Esophagus mucosa (tissue), 1 donor: ENCODE measurements at regions not wholly inside any gene's neighbourhood (a gene's known extent, or its start where the extent isn't known, plus 50 kb on each side); places are given as distances from the start of the nearest gene placed in this dataset.

Source experiments
- ATAC-seq: fragments of 200-7000 bp; cut with Tn5 transposase; one replicate; pipeline ENCODE4 v1.9.1; 2020
- donor health status: DM: yes; HTN: yes; CAD: no.

DNA sequence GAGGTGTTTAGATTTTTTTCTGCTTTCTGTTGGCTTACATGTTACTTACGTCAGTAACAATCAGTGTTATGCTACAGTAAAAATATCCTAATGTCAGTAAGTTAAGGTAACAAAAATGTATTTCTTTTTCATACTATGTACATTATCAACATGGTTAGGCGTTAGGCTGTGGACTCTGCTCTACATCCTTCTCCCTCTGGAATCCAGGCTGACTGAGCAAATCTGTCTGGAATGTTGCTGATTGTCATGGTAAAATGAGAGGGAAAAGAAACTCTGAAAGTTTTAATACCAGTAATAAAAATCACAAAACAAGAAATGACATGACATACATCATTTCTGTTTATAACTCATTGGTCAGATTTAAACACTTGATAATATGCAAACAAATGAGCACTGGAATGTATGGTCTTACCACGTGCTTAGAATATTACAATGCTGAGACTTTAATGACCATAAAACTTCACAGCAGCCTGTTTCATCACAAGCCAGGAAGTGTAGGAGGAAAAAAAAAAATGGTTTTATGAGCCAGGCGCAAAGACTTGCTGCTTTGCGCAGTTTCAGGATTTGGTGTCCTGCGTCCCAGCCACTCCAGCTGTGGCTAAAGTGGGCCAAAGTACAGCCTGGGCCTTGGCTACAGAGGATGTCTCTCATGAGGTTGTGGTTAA, 252.4 kb downstream of the FSIP2 start:
- no peak for ATAC-seq

- ATAC-seq: no peak
Measured at GRCh38 chr2:185998562-185999070, 260.0 kb downstream of the FSIP2 start.

- no peak for ATAC-seq
Measured at GRCh38 chr2:186009341-186009740, 270.7 kb downstream of the FSIP2 start.

DNA sequence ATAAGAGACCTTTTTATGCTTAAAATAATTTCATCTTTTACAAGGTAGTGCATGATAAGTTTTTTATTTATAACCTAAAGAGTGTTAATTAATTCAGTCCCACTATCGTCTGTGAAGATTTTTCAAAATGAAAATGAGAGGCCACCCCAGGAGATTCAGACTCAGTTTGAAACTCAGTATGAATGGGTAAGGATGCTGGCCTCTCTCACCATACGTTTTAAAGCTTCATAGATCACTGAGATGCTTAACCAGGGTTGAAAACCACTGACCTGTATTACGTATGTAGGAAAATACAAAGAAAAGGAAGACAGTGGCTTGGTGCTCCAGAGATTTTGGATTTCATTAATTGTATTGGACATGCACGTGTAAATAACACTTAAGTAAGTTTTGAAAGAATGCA, 278.7 kb downstream of the FSIP2 start:
- ATAC-seq: no peak

DNA sequence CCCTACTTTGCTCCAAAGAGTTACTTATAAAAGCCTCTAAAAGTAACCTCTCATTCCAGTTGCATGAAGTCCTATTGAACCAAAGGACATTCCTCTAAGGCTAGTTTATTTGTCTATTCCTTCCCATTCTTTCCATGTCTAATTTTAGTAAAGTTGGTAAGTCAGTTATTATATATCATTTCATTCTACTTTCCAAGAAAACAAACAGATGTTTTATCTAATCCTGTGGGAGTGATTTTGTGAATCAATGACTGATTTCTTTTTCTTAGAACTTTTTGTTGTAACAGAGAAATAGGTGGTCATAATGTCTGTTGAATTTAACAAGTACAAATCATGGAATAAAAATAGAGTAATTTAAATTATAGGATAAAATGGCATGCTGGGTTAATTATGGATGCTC, 286.3 kb downstream of the FSIP2 start:
- ATAC-seq: no peak

GRCh38 chr2:186027922-186028321, 289.3 kb downstream of the FSIP2 start:
- no peak for ATAC-seq

DNA sequence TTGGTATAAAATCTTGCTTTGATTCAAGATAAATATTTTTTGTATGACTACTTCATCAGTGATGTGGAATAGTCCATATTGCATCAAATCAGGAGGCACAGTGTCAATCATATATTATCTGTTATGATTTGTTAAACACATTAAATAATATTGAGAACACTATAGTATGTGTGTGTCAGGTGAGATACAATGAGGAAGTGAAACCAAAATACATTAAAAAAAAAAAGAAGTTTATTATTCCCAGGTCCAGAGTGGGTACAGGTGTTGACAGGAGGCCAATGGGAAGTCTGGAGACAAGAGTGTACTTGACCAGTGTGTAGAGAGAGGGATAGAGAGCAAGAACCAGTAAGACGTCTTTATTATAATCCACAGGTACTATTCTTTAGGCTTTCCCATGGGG, 292.6 kb downstream of the FSIP2 start:
- no peak for ATAC-seq

GRCh38 chr2:186032102-186032738, 293.6 kb downstream of the FSIP2 start:
- no peak for ATAC-seq

- ATAC-seq: no peak
Measured at GRCh38 chr2:186032930-186033329, 294.3 kb downstream of the FSIP2 start.

DNA sequence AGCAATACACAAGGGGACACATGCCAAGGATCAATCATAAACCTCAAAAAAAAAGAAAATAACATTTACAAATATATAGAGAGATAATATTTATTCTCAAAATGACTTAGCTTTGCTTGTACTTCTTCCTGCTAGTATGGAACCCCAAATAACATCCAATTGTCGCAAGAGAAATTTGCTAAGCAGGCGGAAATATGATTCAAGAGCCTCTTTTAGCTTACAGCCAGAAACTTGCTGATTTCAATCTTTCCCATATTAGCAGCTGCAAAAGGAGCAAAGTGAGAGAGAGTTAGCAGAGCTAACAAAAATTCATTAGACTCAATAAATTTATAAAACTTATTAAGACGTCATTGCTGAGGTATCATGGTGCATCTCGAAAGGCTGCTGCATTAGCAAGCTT, 294.9 kb downstream of the FSIP2 start:
- no peak for ATAC-seq

- ATAC-seq: no peak
Measured at GRCh38 chr2:186036862-186037449, 298.4 kb downstream of the FSIP2 start.

DNA sequence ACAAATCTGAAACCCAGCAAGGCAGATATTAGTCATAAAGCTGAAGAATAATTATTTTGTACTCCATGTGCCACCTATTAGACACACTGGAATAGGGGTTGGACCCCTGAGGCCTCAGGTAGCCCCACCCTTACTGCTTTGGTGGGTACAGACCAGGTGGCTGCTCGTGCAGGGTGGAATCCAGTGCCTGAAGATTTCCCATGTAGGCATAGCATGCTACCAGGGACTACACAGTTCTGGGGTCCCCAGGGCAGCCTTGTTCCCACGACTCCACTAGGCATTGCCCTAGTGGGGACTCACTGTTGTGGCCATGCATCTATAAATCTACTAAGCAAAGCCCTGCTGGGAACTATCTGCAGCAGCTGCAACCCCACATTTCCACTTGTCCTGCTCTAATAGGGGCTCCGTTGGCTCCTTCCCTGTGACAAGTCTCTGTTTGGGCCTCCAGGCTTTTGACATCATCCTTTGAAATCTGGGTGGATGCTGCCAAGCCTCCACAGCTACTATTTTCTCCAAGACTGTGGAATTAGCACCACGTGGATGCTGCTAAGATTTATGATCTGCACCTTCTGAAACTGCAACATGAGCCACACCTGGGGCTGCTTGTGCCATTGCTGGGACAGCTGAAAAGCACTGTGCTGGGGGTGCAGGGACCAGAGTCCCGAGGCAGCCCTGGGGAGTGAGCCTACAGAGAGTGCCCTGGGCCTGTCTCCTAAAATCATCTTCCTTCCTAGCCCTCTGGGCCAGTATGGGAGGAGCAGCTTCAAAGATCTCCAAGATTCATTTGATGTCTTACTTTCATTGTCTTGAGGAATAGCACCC, 303.8 kb downstream of the FSIP2 start:
- no peak for ATAC-seq

DNA sequence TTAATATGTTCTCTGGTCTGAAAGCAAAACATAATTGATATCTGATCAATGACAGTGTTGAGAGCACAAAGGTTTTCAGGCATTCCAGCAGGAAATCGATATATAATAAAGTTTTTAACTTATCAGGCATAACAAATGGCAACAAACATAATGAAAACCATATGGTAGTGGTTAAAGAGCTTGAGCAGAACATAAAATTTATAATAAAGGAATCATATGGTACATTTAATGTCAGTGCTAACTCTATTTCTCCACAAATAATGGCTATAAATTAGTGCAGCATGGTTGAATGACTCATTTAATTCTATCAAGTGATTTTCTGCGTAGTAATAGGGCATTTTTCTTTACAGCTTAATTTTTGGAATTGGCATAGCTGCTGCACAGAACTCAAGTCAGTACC, 306.2 kb downstream of the FSIP2 start:
- no peak for ATAC-seq

GRCh38 chr2:186052930-186053329, 314.3 kb downstream of the FSIP2 start:
- no peak for ATAC-seq

DNA sequence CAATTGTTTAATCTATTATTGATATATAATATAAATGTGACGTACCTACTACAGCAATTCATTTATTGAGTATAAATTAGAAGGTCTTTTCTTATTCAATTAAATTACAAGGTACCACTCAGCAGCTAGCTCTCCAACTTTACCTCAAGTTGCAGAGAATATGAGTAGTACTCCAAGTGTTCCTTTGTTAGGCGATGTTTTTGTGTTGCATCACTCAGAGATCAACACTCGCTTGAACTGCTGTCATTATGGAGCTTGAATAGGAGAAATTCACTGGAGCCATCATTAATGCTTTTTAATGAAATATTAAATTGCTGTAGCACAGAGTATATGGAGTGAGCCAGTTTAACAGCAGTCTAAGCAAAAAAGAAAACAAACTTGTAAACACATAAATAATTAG, 320.0 kb downstream of the FSIP2 start:
- no peak for ATAC-seq

DNA sequence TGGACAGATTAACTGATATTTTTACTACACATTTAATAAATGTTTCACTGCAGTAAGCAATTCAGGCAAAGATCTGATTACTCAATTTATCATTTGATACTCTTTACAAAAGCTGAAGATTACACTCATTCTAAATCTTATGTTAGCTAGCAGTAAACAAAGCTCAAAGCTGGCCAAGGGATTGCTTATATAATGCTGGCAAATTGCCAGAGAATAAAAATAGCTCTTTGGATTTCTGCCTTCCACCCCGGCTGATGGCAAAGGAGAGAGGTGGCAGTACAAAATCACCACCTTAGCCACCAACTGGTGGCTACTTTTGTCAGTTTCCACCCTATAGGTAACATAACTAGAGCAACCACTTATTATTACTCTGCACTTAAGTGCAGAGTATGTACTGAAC, 320.5 kb downstream of the FSIP2 start:
- no peak for ATAC-seq

GRCh38 chr2:186060744-186061440, 322.3 kb downstream of the FSIP2 start:
- ATAC-seq: no peak

GRCh38 chr2:186064507-186064906, 325.9 kb downstream of the FSIP2 start:
- no peak for ATAC-seq

DNA sequence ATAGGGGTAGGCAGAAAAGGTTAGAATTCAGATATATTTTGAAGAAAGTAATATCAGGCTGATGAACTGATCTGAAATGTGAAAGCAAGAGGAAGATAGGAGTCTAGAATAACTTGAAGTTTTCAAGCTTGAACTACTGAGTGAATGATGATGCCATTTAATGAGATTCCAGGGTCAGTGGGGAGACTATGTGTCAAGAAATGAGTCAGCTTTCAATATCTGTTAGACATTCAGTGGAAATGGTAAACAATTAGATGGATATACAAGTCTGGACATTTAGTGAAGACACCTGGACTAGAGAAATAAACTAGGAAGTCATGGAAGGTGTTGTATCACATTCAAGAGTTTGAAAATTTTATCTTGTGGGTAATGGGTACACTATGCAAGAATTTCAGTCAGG, 326.9 kb downstream of the FSIP2 start:
- ATAC-seq: no peak

- no peak for ATAC-seq
Measured at GRCh38 chr2:186068139-186068801, 329.7 kb downstream of the FSIP2 start.

GRCh38 chr2:186069676-186070075, 331.1 kb downstream of the FSIP2 start:
- no peak for ATAC-seq

GRCh38 chr2:186085226-186085625, 346.6 kb downstream of the FSIP2 start:
- ATAC-seq: no peak
